IMR-90 (cell line): ENCODE measurements at regions not wholly inside any gene's neighbourhood (a gene's known extent, or its start where the extent isn't known, plus 50 kb on each side); places are given as distances from the start of the nearest gene placed in this dataset.

Source experiments
- ATAC-seq: fragments of 200-7000 bp; cut with Tn5 transposase; 2 replicates; pipeline ENCODE4 v1.9.1; 2020; ENCODE audit warnings: low read depth, mild to moderate bottlenecking, moderate library complexity
- BruUV-seq: library from RNA; stranded (reverse); fragments of 400-500 nt; replicated peaks from 2 replicates; lab custom pipeline; 2021; lab: Mats Ljungman, UMichigan
- CTCF ChIA-PET: fragments of 300-600 bp; formaldehyde crosslinking; extraction: SDS; loops from one replicate; lab custom pipeline; 2021; ENCODE audit warnings: antibody characterized with exemption; lab: Yijun Ruan, JAX
- POLR2A ChIA-PET: fragments of 300-600 bp; sonication (Branson Sonifier 250); formaldehyde crosslinking; loops from one replicate; lab custom pipeline; 2022; ENCODE audit warnings: antibody characterized with exemption; ENCODE audit not compliant: unreplicated experiment; lab: Charles Lee
- DNase-seq: peaks from one replicate; pipeline ENCODE4 v3.0.0; 2013
- H2AFZ ChIP-seq: replicated peaks from 2 replicates; pipeline ENCODE3; 2013; ENCODE audit warnings: low read length, mild to moderate bottlenecking; ENCODE audit not compliant: poor library complexity
- H2AK5ac ChIP-seq: 2 replicates; pipeline ENCODE4 v1.6.1; 2013; ENCODE audit warnings: low read depth, low read length, inconsistent platforms
- H2AK9ac ChIP-seq: replicated peaks from 2 replicates; pipeline ENCODE3; 2013; ENCODE audit warnings: mild to moderate bottlenecking, low read depth, low read length, moderate library complexity; ENCODE audit not compliant: poor library complexity
- H2BK120ac ChIP-seq: 2 replicates; pipeline ENCODE4 v1.6.1; 2013; ENCODE audit warnings: low read depth, low read length, inconsistent platforms
- H2BK15ac ChIP-seq: 3 replicates; pipeline ENCODE4 v1.6.1; 2013; ENCODE audit warnings: low read depth, low read length, inconsistent platforms
- H2BK20ac ChIP-seq: 2 replicates; pipeline ENCODE4 v1.6.1; 2013; ENCODE audit warnings: low read depth, mild to moderate bottlenecking, inconsistent platforms, low read length, moderate library complexity
- H2BK5ac ChIP-seq: 2 replicates; pipeline ENCODE4 v1.6.1; 2013; ENCODE audit warnings: mild to moderate bottlenecking, low read depth, low read length, inconsistent platforms; ENCODE audit not compliant: poor library complexity, severe bottlenecking
- H3K14ac ChIP-seq: replicated peaks from 2 replicates; pipeline ENCODE4 v1.6.1; 2013; ENCODE audit warnings: low read depth, low read length, inconsistent platforms
- H3K18ac ChIP-seq: 2 replicates; pipeline ENCODE4 v1.6.1; 2013; ENCODE audit warnings: low read depth, low read length, control low read depth
- H3K23ac ChIP-seq: 2 replicates; pipeline ENCODE4 v1.6.1; 2013; ENCODE audit warnings: low read depth, low read length, inconsistent platforms
- H3K27ac ChIP-seq: 2 replicates; pipeline ENCODE4 v1.5.1; 2013; ENCODE audit warnings: mild to moderate bottlenecking, control low read depth, low read length; ENCODE audit not compliant: insufficient read depth
- H3K27me3 ChIP-seq: 2 replicates; pipeline ENCODE4 v1.6.1; 2013; ENCODE audit warnings: low read length; ENCODE audit not compliant: control insufficient read depth, insufficient read depth
- H3K36me3 ChIP-seq: 2 replicates; pipeline ENCODE4 v1.6.1; 2013; ENCODE audit warnings: low read length, mixed read lengths; ENCODE audit not compliant: control insufficient read depth, insufficient read depth
- H3K4ac ChIP-seq: 2 replicates; pipeline ENCODE4 v1.6.1; 2013; ENCODE audit warnings: low read depth, low read length, inconsistent platforms
- H3K4me1 ChIP-seq: 2 replicates; pipeline ENCODE4 v1.6.1; 2013; ENCODE audit warnings: low read length, mixed read lengths; ENCODE audit not compliant: control insufficient read depth, insufficient read depth
- H3K4me2 ChIP-seq: 2 replicates; pipeline ENCODE4 v1.6.1; 2013; ENCODE audit warnings: low read depth, mild to moderate bottlenecking, control low read depth, low read length, moderate library complexity
- H3K4me3 ChIP-seq: 2 replicates; pipeline ENCODE4 v1.5.1; 2013; ENCODE audit warnings: low read depth, mild to moderate bottlenecking, control low read depth, low read length, moderate library complexity; ENCODE audit not compliant: insufficient read depth
- H3K56ac ChIP-seq: 2 replicates; pipeline ENCODE4 v1.6.1; 2013; ENCODE audit warnings: low read length, inconsistent platforms; ENCODE audit not compliant: insufficient read depth; ENCODE audit errors: extremely low read depth
- H3K79me1 ChIP-seq, 2 experiments: 2 replicates each; pipeline ENCODE4 v1.6.1; 2013; ENCODE audit warnings: low read length in 2 of 2, inconsistent platforms in 1 of 2, low read depth in 1 of 2
- H3K9ac ChIP-seq: 2 replicates; pipeline ENCODE4 v1.6.1; 2013; ENCODE audit warnings: low read depth, low read length, control low read depth
- H3K9me1 ChIP-seq: 2 replicates; pipeline ENCODE4 v1.6.1; 2013; ENCODE audit warnings: low read length, inconsistent platforms; ENCODE audit not compliant: insufficient read depth
- H3K9me3 ChIP-seq: 2 replicates; pipeline ENCODE4 v1.6.1; 2013; ENCODE audit warnings: low read length; ENCODE audit not compliant: control insufficient read depth, insufficient read depth
- H4K20me1 ChIP-seq: 2 replicates; pipeline ENCODE4 v1.6.1; 2013; ENCODE audit warnings: low read length, inconsistent platforms; ENCODE audit not compliant: insufficient read depth
- H4K5ac ChIP-seq: 2 replicates; pipeline ENCODE4 v1.6.1; 2013; ENCODE audit warnings: mild to moderate bottlenecking, low read depth, low read length, control low read depth
- H4K8ac ChIP-seq, 2 experiments: 2 replicates each; pipeline ENCODE4 v1.6.1; 2013; ENCODE audit warnings: low read depth in 2 of 2, low read length in 2 of 2, control low read depth in 1 of 2, inconsistent platforms in 1 of 2
- H4K91ac ChIP-seq: 2 replicates; pipeline ENCODE4 v1.6.1; 2013; ENCODE audit warnings: low read depth, low read length, inconsistent platforms; ENCODE audit not compliant: insufficient read depth
- BHLHE40 ChIP-seq: fragments of 150-350 bp; IDR thresholded peaks from 2 replicates; pipeline ENCODE4 v1.6.1; 2016; ENCODE audit warnings: mild to moderate bottlenecking, low read depth, low read length
- CHD1 ChIP-seq: IDR thresholded peaks from 2 replicates; pipeline ENCODE4 v1.6.1; 2012; ENCODE audit warnings: low read depth, low read length, improper control_type of control experiment
- CTCF ChIP-seq: conservative IDR thresholded peaks from 2 replicates; pipeline ENCODE4 v1.5.1; 2012; ENCODE audit warnings: mild to moderate bottlenecking, low read depth, low read length, improper control_type of control experiment
- ELK1 ChIP-seq: fragments of 150-350 bp; IDR thresholded peaks from 2 replicates; pipeline ENCODE4 v1.6.1; 2016; ENCODE audit warnings: low read depth, mild to moderate bottlenecking, low read length, moderate library complexity, borderline replicate concordance
- FOS ChIP-seq: fragments of 150-350 bp; IDR thresholded peaks from 2 replicates; pipeline ENCODE4 v1.6.1; 2016; ENCODE audit warnings: low read depth, low read length
- MAFK ChIP-seq: IDR thresholded peaks from 2 replicates; pipeline ENCODE4 v1.6.1; 2012; ENCODE audit warnings: low read depth, low read length, improper control_type of control experiment
- MAZ ChIP-seq: IDR thresholded peaks from 2 replicates; pipeline ENCODE4 v1.6.1; 2012; ENCODE audit warnings: low read depth, mild to moderate bottlenecking, low read length, improper control_type of control experiment, moderate library complexity, borderline replicate concordance
- MXI1 ChIP-seq: IDR thresholded peaks from 2 replicates; pipeline ENCODE4 v1.6.1; 2012; ENCODE audit warnings: low read depth, mild to moderate bottlenecking, low read length, moderate library complexity, borderline replicate concordance
- NFE2L2 ChIP-seq: fragments of 150-350 bp; IDR thresholded peaks from 2 replicates; pipeline ENCODE4 v1.6.1; 2016; ENCODE audit warnings: low read depth, mild to moderate bottlenecking, low read length
- POLR2A ChIP-seq: IDR thresholded peaks from 2 replicates; pipeline ENCODE4 v1.6.1; 2012; ENCODE audit warnings: mild to moderate bottlenecking, low read depth, low read length
- RAD21 ChIP-seq: IDR thresholded peaks from 2 replicates; pipeline ENCODE4 v1.6.1; 2012; ENCODE audit warnings: low read length, improper control_type of control experiment
- RCOR1 ChIP-seq: IDR thresholded peaks from 2 replicates; pipeline ENCODE4 v1.6.1; 2012; ENCODE audit warnings: mild to moderate bottlenecking, low read length, improper control_type of control experiment; ENCODE audit not compliant: insufficient replicate concordance
- RFX5 ChIP-seq: IDR thresholded peaks from 2 replicates; pipeline ENCODE4 v1.8.0; 2012; ENCODE audit warnings: low read depth, mild to moderate bottlenecking, low read length, moderate library complexity
- SMC3 ChIP-seq: fragments of 150-350 bp; IDR thresholded peaks from 2 replicates; pipeline ENCODE4 v1.6.1; 2016; ENCODE audit warnings: low read depth, mild to moderate bottlenecking, antibody characterized with exemption, low read length, moderate library complexity
- USF2 ChIP-seq: fragments of 150-350 bp; IDR thresholded peaks from 2 replicates; pipeline ENCODE4 v1.6.1; 2017; ENCODE audit warnings: mild to moderate bottlenecking, antibody characterized with exemption, low read length, low read depth
- WGBS, 2 experiments: methylation state at CpG; one replicate each; pipeline versions ENCODE4 v1.1.5 to v1.1.7; 2013; ENCODE audit warnings: missing lambda C conversion rate in 2 of 2; ENCODE audit not compliant: insufficient read length in 1 of 2; ENCODE audit errors: extremely low coverage in 2 of 2; 5-methylcytosine and 5-hydroxymethylcytosine counted together
- dilution Hi-C: fragments of 300-500 bp; cut with HindIII; formaldehyde crosslinking; loops from one replicate; pipeline ENCODE4 v1.14.3; 2018; ENCODE audit warnings: low sequenced_read_pairs; ENCODE audit not compliant: unreplicated experiment
- in situ Hi-C: fragments of 300-500 bp; cut with MboI; formaldehyde crosslinking; loops from 3 replicates; pipeline ENCODE4 v1.14.3; 2019; ENCODE audit warnings: low sequenced_read_pairs, inconsistent platforms, mixed read lengths
- intact Hi-C: fragments of 100-400 bp; cut with micrococcal nuclease; formaldehyde crosslinking; loops from 2 replicates; pipeline ENCODE4 v1.10.0; 2022

GRCh38 chr5:99617335-99617734 lies 688.5 kb upstream of the CHD1 start:
- dilution Hi-C loops (no loop called here), intact Hi-C loops (no loop called here), in situ Hi-C loops (no loop called here)
- Histone ChIP-seq H2AK5ac (no peak overlapping the region), H3K4me2 (no peak overlapping the region), H2BK20ac (no peak overlapping the region), H2AFZ (no peak overlapping the region), H4K91ac (no peak overlapping the region), H2BK5ac (no peak overlapping the region), H4K20me1 (no peaks in the 10 kb centered on the region), H2BK15ac (no peak overlapping the region), H3K9me3 (peaks cover 7% of the 10 kb centered on the region), H3K4me1 (no peaks in the 10 kb centered on the region), H3K9me1 (no peaks in the 10 kb centered on the region), H3K4me3 (no peak overlapping the region), H3K4ac (no peak overlapping the region), H3K18ac (no peak overlapping the region), H3K56ac (no peak overlapping the region), H3K79me1 (no peaks in the 10 kb centered on the region), H3K14ac (no peak overlapping the region), H3K36me3 (no peaks in the 10 kb centered on the region), H3K23ac (no peak overlapping the region), H3K27ac (no peak overlapping the region), H4K8ac (no peak overlapping the region), H2BK120ac (no peak overlapping the region), H2AK9ac (no peak overlapping the region), H3K27me3 (no peaks in the 10 kb centered on the region), H3K9ac (no peak overlapping the region), H4K5ac (no peak overlapping the region)
- TF ChIP-seq MAZ (no peak), POLR2A (no peak), FOS (no peak), CTCF (no peak), SMC3 (no peak), RCOR1 (no peak), CHD1 (no peak), RAD21 (no peak), RFX5 (no peak), ELK1 (no peak), MXI1 (no peak), MAFK (no peak), USF2 (no peak), NFE2L2 (no peak), BHLHE40 (no peak)
- POLR2A ChIA-PET = no interaction called here
- BruUV-seq = no TSS peak
- no peak for ATAC-seq
- CTCF ChIA-PET = no interaction called here
- DNase-seq = no peak
- no CpG with 5 or more reads among the region's 8 CpGs for WGBS, 2 experiments
